ENCODE measurements at regions not wholly inside any gene's neighbourhood (a gene's known extent, or its start where the extent isn't known, plus 50 kb on each side); places are given as distances from the start of the nearest gene placed in this dataset.

- TF ChIP-seq, protein P1, sequence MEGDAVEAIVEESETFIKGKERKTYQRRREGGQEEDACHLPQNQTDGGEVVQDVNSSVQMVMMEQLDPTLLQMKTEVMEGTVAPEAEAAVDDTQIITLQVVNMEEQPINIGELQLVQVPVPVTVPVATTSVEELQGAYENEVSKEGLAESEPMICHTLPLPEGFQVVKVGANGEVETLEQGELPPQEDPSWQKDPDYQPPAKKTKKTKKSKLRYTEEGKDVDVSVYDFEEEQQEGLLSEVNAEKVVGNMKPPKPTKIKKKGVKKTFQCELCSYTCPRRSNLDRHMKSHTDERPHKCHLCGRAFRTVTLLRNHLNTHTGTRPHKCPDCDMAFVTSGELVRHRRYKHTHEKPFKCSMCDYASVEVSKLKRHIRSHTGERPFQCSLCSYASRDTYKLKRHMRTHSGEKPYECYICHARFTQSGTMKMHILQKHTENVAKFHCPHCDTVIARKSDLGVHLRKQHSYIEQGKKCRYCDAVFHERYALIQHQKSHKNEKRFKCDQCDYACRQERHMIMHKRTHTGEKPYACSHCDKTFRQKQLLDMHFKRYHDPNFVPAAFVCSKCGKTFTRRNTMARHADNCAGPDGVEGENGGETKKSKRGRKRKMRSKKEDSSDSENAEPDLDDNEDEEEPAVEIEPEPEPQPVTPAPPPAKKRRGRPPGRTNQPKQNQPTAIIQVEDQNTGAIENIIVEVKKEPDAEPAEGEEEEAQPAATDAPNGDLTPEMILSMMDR (IDR thresholded peaks at IDR 0.05; ENCODE audit: poor library complexity): no peak
- TF ChIP-seq EZH2 (IDR thresholded peaks at IDR 0.05; ENCODE audit: borderline replicate concordance) (no peak), EZH2phosphoT487 (IDR thresholded peaks at IDR 0.05; ENCODE audit: low read depth, severe bottlenecking, unreplicated experiment) (no peak)
Measured at GRCh38 chr5:143575286-143575685, 171.8 kb upstream of the NR3C1 start.

Data from hepatocyte (in vitro differentiated cells).